ENCODE measurements at regions not wholly inside any gene's neighbourhood (a gene's known extent, or its start where the extent isn't known, plus 50 kb on each side); places are given as distances from the start of the nearest gene placed in this dataset.

DNA sequence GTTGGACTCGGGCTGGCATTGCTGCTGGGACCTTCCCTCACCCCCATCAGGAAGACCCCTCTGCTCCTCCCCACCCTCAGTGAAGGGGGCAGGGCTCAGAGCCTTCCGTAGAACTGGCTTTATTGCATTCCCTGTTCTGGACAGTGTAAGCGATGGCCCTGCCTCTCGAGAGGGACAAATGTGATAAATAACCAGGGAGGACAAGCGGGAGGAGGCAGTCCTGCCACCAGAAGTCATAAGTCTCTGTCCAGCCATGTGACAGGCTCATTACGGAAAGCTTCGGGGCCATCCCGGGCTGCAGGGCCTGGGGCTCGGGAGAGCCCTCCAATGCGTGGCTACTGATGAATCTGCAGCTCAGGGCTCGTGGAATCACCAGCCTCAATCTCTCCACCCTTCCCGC is 58.5 kb upstream of the MDGA1 start:
- TF ChIP-seq, protein P1, sequence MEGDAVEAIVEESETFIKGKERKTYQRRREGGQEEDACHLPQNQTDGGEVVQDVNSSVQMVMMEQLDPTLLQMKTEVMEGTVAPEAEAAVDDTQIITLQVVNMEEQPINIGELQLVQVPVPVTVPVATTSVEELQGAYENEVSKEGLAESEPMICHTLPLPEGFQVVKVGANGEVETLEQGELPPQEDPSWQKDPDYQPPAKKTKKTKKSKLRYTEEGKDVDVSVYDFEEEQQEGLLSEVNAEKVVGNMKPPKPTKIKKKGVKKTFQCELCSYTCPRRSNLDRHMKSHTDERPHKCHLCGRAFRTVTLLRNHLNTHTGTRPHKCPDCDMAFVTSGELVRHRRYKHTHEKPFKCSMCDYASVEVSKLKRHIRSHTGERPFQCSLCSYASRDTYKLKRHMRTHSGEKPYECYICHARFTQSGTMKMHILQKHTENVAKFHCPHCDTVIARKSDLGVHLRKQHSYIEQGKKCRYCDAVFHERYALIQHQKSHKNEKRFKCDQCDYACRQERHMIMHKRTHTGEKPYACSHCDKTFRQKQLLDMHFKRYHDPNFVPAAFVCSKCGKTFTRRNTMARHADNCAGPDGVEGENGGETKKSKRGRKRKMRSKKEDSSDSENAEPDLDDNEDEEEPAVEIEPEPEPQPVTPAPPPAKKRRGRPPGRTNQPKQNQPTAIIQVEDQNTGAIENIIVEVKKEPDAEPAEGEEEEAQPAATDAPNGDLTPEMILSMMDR (IDR thresholded peaks at IDR 0.05; ENCODE audit: low read depth, low read length, missing input control): no peak
- no peak for TF ChIP-seq RAD21 (IDR thresholded peaks at IDR 0.05)
- no peak for TF ChIP-seq YY1 (IDR thresholded peaks at IDR 0.05)
- no peak for TF ChIP-seq FOXA1 (IDR thresholded peaks at IDR 0.05)
- TF ChIP-seq GABPA (IDR thresholded peaks at IDR 0.05 in 1 of 2, conservative IDR thresholded peaks at IDR 0.05 in 1 of 2): no peak
- no peak for TF ChIP-seq JUND (IDR thresholded peaks at IDR 0.05)
- TF ChIP-seq TAF1 (conservative IDR thresholded peaks at IDR 0.05): no peak
- TF ChIP-seq, protein P2, sequence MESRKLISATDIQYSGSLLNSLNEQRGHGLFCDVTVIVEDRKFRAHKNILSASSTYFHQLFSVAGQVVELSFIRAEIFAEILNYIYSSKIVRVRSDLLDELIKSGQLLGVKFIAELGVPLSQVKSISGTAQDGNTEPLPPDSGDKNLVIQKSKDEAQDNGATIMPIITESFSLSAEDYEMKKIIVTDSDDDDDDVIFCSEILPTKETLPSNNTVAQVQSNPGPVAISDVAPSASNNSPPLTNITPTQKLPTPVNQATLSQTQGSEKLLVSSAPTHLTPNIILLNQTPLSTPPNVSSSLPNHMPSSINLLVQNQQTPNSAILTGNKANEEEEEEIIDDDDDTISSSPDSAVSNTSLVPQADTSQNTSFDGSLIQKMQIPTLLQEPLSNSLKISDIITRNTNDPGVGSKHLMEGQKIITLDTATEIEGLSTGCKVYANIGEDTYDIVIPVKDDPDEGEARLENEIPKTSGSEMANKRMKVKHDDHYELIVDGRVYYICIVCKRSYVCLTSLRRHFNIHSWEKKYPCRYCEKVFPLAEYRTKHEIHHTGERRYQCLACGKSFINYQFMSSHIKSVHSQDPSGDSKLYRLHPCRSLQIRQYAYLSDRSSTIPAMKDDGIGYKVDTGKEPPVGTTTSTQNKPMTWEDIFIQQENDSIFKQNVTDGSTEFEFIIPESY (IDR thresholded peaks at IDR 0.05): no peak
- TF ChIP-seq, protein P3, sequence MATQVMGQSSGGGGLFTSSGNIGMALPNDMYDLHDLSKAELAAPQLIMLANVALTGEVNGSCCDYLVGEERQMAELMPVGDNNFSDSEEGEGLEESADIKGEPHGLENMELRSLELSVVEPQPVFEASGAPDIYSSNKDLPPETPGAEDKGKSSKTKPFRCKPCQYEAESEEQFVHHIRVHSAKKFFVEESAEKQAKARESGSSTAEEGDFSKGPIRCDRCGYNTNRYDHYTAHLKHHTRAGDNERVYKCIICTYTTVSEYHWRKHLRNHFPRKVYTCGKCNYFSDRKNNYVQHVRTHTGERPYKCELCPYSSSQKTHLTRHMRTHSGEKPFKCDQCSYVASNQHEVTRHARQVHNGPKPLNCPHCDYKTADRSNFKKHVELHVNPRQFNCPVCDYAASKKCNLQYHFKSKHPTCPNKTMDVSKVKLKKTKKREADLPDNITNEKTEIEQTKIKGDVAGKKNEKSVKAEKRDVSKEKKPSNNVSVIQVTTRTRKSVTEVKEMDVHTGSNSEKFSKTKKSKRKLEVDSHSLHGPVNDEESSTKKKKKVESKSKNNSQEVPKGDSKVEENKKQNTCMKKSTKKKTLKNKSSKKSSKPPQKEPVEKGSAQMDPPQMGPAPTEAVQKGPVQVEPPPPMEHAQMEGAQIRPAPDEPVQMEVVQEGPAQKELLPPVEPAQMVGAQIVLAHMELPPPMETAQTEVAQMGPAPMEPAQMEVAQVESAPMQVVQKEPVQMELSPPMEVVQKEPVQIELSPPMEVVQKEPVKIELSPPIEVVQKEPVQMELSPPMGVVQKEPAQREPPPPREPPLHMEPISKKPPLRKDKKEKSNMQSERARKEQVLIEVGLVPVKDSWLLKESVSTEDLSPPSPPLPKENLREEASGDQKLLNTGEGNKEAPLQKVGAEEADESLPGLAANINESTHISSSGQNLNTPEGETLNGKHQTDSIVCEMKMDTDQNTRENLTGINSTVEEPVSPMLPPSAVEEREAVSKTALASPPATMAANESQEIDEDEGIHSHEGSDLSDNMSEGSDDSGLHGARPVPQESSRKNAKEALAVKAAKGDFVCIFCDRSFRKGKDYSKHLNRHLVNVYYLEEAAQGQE (IDR thresholded peaks at IDR 0.05): no peak
- TF ChIP-seq, protein P4, sequence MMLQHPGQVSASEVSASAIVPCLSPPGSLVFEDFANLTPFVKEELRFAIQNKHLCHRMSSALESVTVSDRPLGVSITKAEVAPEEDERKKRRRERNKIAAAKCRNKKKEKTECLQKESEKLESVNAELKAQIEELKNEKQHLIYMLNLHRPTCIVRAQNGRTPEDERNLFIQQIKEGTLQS (IDR thresholded peaks at IDR 0.05): no peak
- TF ChIP-seq, protein P5, sequence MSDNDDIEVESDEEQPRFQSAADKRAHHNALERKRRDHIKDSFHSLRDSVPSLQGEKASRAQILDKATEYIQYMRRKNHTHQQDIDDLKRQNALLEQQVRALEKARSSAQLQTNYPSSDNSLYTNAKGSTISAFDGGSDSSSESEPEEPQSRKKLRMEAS (IDR thresholded peaks at IDR 0.05): no peak
- no peak for TF ChIP-seq EGR1 (IDR thresholded peaks at IDR 0.05; ENCODE audit: low read depth in 2 of 2)
- no peak for TF ChIP-seq NR2F2 (IDR thresholded peaks at IDR 0.05)
- no peak for TF ChIP-seq SP1 (IDR thresholded peaks at IDR 0.05)

Measured in liver (tissue), 3 donors.